ENCODE measurements at regions not wholly inside any gene's neighbourhood (a gene's known extent, or its start where the extent isn't known, plus 50 kb on each side); places are given as distances from the start of the nearest gene placed in this dataset.

GRCh38 chr12:97751704-97752103 lies 289.1 kb downstream of the RMST start:
- TF ChIP-seq CTCF (IDR thresholded peaks at IDR 0.05): no peak

GRCh38 chr12:97752129-97752528 lies 289.5 kb downstream of the RMST start:
- no peaks in the 10 kb centered on the region for H3K36me3 ChIP-seq
- TF ChIP-seq CTCF (IDR thresholded peaks at IDR 0.05): no peak
- H3K4me3 ChIP-seq: no peak overlapping the region
- no peaks in the 10 kb centered on the region for H3K9me3 ChIP-seq
- DNase-seq (ENCODE audit: low spot score): no peak
- H3K27ac ChIP-seq: no peak overlapping the region
- peaks cover 0 to 7% of the 10 kb centered on the region in 2 donors for H3K4me1 ChIP-seq
- no peaks in the 10 kb centered on the region for H3K27me3 ChIP-seq

More at GRCh38 chr12:97751704-97752103, 289.1 kb downstream of the RMST start:
- H3K9me3 ChIP-seq: no peaks in the 10 kb centered on the region
- H3K27me3 ChIP-seq: no peaks in the 10 kb centered on the region
- H3K4me1 ChIP-seq: peaks cover 0 to 4% of the 10 kb centered on the region in 2 donors
- no peaks in the 10 kb centered on the region for H3K36me3 ChIP-seq
- no peak overlapping the region for H3K4me3 ChIP-seq
- DNase-seq (ENCODE audit: low spot score): no peak
- H3K27ac ChIP-seq: no peak overlapping the region

- TF ChIP-seq CTCF (IDR thresholded peaks at IDR 0.05): no peak
- H3K27me3 ChIP-seq: no peaks in the 10 kb centered on the region
- peaks cover 0 to 10% of the 10 kb centered on the region in 2 donors for H3K4me1 ChIP-seq
- H3K27ac ChIP-seq: no peak overlapping the region
- H3K4me3 ChIP-seq: no peak overlapping the region
- H3K36me3 ChIP-seq: no peaks in the 10 kb centered on the region
- no peak for DNase-seq (ENCODE audit: low spot score)
- no peaks in the 10 kb centered on the region for H3K9me3 ChIP-seq
These were observed 290.7 kb downstream of the RMST start for GRCh38 chr12:97753332-97753731.

- TF ChIP-seq CTCF (IDR thresholded peaks at IDR 0.05): no peak
- DNase-seq (ENCODE audit: low spot score): no peak
- Histone ChIP-seq H3K4me3 (no peak overlapping the region), H3K27me3 (no peaks in the 10 kb centered on the region), H3K36me3 (no peaks in the 10 kb centered on the region), H3K9me3 (no peaks in the 10 kb centered on the region), H3K27ac (no peak overlapping the region), H3K4me1 (peaks cover 0 to 10% of the 10 kb centered on the region in 2 donors)
These were observed 291.7 kb downstream of the RMST start for GRCh38 chr12:97754306-97754705.

GRCh38 chr12:97756066-97756666 lies 293.6 kb downstream of the RMST start:
- no peak for DNase-seq (ENCODE audit: low spot score)
- peaks cover 0 to 10% of the 10 kb centered on the region in 2 donors for H3K4me1 ChIP-seq
- no peaks in the 10 kb centered on the region for H3K36me3 ChIP-seq
- H3K4me3 ChIP-seq: no peak overlapping the region
- H3K27ac ChIP-seq: peak overlapping the region; percentile 67 to 85
- TF ChIP-seq CTCF (IDR thresholded peaks at IDR 0.05): no peak
- H3K27me3 ChIP-seq: no peaks in the 10 kb centered on the region
- no peaks in the 10 kb centered on the region for H3K9me3 ChIP-seq

GRCh38 chr12:97756741-97757140 lies 294.1 kb downstream of the RMST start:
- Histone ChIP-seq H3K9me3 (peaks cover 0 to 2% of the 10 kb centered on the region in 2 donors), H3K27me3 (no peaks in the 10 kb centered on the region), H3K4me3 (no peak overlapping the region), H3K27ac (peak overlapping the region; percentile 67 to 85), H3K4me1 (peaks cover 0 to 10% of the 10 kb centered on the region in 2 donors), H3K36me3 (no peaks in the 10 kb centered on the region)
- TF ChIP-seq CTCF (IDR thresholded peaks at IDR 0.05): no peak
- DNase-seq (ENCODE audit: low spot score): no peak

Data from right atrium auricular region (tissue), 2 donors.